GM19023 (cell line): ENCODE measurements at regions not wholly inside any gene's neighbourhood (a gene's known extent, or its start where the extent isn't known, plus 50 kb on each side); places are given as distances from the start of the nearest gene placed in this dataset.
"Not testable (repeated sequence)": the region's sequence is repeated elsewhere in the genome, so short reads cannot be mapped to it uniquely, and the experiment has no call there.

Source experiments
- ATAC-seq: cut with Tn5 transposase; IDR thresholded peaks from one replicate; pipeline ENCODE4 v1.9.1; 2021; ENCODE audit warnings: mild to moderate bottlenecking, moderate library complexity; ENCODE audit not compliant: unreplicated experiment

GRCh38 chr21:25531538-25532250 is 75.6 kb downstream of the MRPL39 start:
- ATAC-seq, result not testable (repeated sequence)

- no peak for ATAC-seq
Measured at GRCh38 chr21:25528515-25528914, 78.8 kb downstream of the MRPL39 start.

GRCh38 chr21:25518491-25518911 is 88.8 kb downstream of the MRPL39 start:
- no peak for ATAC-seq

GRCh38 chr21:25515484-25516405 is 91.5 kb downstream of the MRPL39 start:
- ATAC-seq, result no peak

GRCh38 chr21:25513810-25514209 is 93.5 kb downstream of the MRPL39 start:
- no peak for ATAC-seq

- no peak for ATAC-seq
Measured at GRCh38 chr21:25512095-25513081, 94.9 kb downstream of the MRPL39 start.

GRCh38 chr21:25509862-25510261 is 97.4 kb downstream of the MRPL39 start:
- ATAC-seq, result peak; percentile 53

GRCh38 chr21:25508364-25508763 is 98.9 kb downstream of the MRPL39 start:
- ATAC-seq, result no peak

- ATAC-seq, result no peak
Measured at GRCh38 chr21:25507522-25507921, 99.8 kb downstream of the MRPL39 start.

- ATAC-seq, result no peak
Measured at GRCh38 chr21:25506887-25507286, 100.4 kb downstream of the MRPL39 start.

GRCh38 chr21:25506261-25506660 is 101.0 kb downstream of the MRPL39 start:
- no peak for ATAC-seq

- ATAC-seq, result no peak
Measured at GRCh38 chr21:25503981-25504380, 103.3 kb downstream of the MRPL39 start.

GRCh38 chr21:25501996-25502665 is 105.2 kb downstream of the MRPL39 start:
- ATAC-seq, result peak; percentile 71

- peak; percentile 27 for ATAC-seq
Measured at GRCh38 chr21:25501462-25501861, 105.8 kb downstream of the MRPL39 start.

- no peak for ATAC-seq
Measured at GRCh38 chr21:25500598-25500997, 106.7 kb downstream of the MRPL39 start.

GRCh38 chr21:25496825-25497482 is 110.3 kb downstream of the MRPL39 start:
- no peak for ATAC-seq

GRCh38 chr21:25494804-25495203 is 112.5 kb downstream of the MRPL39 start:
- ATAC-seq, result peak; percentile 39

GRCh38 chr21:25493722-25494121 is 113.6 kb downstream of the MRPL39 start:
- ATAC-seq, result no peak

GRCh38 chr21:25491267-25491666 is 116.0 kb downstream of the MRPL39 start:
- ATAC-seq, result no peak

GRCh38 chr21:25490742-25491141 is 116.5 kb downstream of the MRPL39 start:
- ATAC-seq, result no peak
